ENCODE measurements at regions not wholly inside any gene's neighbourhood (a gene's known extent, or its start where the extent isn't known, plus 50 kb on each side); places are given as distances from the start of the nearest gene placed in this dataset.
A peak's percentile ranks its signal among the peaks of the same experiment; 100 is the strongest.

GRCh38 chr14:56487761-56488160, 91.8 kb upstream of the TMEM260 start:
- no peak for DNase-seq
- no peak for ATAC-seq
- no peaks in the 10 kb centered on the region for H3K9me3 ChIP-seq
- peaks cover 0 to 5% of the 10 kb centered on the region in 2 donors for H3K4me1 ChIP-seq
- H3K27ac ChIP-seq, result no peak overlapping the region
- H3K4me3 ChIP-seq, result no peak overlapping the region
- no peaks in the 10 kb centered on the region for H3K36me3 ChIP-seq
- TF ChIP-seq CTCF (IDR thresholded peaks at IDR 0.05), result no peak
- intact Hi-C loops (cut with DNase I), result no loop called here
- no peaks in the 10 kb centered on the region for H3K27me3 ChIP-seq

DNA sequence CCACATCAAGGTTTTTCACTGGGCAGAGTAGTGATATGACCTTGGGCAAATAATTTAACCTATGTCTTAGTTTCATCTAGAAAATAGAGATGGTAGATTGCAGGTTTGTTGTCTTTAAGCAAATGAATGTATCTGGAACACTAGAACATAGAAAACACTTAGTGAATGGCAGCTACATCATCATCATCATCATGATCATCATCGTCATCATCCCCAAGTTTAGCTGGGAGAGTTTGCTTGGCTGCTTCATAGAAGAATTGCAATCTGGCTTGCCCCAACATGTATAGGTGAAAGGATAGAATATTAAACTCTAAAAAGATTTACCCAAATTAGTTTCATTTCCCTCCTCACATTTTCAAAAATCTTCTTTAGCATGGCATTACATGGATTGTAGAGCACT, 91.3 kb upstream of the TMEM260 start:
- ATAC-seq, result no peak
- Histone ChIP-seq H3K9me3 (no peaks in the 10 kb centered on the region), H3K4me1 (peaks cover 0 to 5% of the 10 kb centered on the region in 2 donors), H3K4me3 (no peak overlapping the region), H3K36me3 (no peaks in the 10 kb centered on the region), H3K27ac (no peak overlapping the region), H3K27me3 (no peaks in the 10 kb centered on the region)
- no peak for TF ChIP-seq CTCF (IDR thresholded peaks at IDR 0.05)
- DNase-seq, result no peak
- intact Hi-C loops (cut with DNase I), result no loop called here

DNA sequence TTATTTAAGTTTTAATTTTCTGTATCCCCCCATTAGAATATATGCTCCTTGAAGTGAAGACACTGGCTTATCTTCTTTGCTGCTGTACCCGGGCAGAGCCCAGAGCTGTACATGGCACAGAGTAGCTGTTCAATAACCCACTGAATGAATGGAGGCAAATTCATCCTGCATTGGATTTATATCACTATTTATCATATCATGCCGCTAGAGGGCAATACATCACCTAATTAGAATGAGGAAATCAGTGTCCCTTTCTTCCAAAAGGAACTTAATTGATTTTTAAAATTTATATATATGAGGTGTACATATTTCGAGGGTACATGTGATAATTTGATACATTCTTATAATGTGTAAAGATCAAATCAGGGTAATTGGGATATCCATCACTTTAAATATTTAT, 89.2 kb upstream of the TMEM260 start:
- ATAC-seq (peak; percentile 75), DNase-seq (peak in 1 of 4 donors; percentile 21)
- intact Hi-C loops (cut with DNase I), result loop anchor here in 1 of 2 donors (5.0 kb wide), 1 partner anchor 827 kb away; no protein-coding TSS in a partner anchor

DNA sequence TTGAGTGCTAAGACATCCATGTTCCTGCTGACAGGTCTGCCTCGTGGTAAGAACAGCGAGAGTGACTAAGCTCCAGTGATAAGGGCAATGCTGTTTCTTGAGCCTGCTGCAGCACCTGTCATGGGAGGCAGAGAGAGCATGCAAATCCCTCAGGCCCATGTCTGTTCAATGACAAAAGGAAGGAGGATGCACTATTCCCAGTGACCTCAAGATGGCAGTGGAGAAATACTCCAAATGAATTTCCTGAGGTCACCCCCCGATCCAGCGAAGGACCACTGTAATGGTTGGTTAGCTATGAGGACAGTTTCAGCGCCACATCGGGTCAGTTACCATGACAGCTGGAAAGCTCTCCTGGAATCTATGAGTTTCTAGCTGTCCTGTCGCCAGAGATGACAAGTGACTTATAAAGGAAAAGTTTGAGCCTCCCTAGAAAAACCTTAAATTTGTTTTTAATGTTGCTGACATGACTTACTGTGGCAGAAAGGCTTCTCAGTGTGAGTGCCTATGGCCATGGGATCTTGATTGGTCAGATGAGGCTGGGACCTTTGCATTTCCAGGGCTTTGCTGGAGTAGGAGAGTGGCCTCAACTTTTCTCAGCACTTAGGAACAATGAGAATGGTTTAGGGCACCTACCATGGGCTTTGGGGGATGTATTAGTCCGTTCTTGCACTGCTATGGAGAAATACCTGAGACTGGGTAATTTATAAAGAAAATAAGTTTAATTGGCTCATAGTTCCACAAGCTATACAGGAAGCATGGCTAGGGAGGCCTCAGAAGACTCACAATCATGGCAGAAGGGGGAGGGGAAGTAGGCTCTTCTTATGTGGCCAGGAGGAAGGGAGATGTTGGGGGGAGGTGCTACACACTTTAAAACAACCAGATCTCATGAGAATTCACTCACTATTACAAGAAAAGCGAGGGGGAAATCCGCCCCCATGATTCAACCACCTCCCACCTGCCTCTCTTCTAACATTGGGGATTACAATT, 88.0 kb upstream of the TMEM260 start:
- H3K36me3 ChIP-seq, result no peaks in the 10 kb centered on the region
- peak; percentile 51 to 74 for TF ChIP-seq CTCF (IDR thresholded peaks at IDR 0.05)
- no peaks in the 10 kb centered on the region for H3K9me3 ChIP-seq
- H3K27me3 ChIP-seq, result no peaks in the 10 kb centered on the region
- peaks cover 0 to 5% of the 10 kb centered on the region in 2 donors for H3K4me1 ChIP-seq
- H3K4me3 ChIP-seq, result no peak overlapping the region
- DNase-seq, result peak in 1 of 4 donors; percentile 44
- intact Hi-C loops (cut with DNase I), result loop anchor here in 1 of 2 donors (5.0 kb wide), 1 partner anchor 826 kb away; no protein-coding TSS in a partner anchor
- ATAC-seq, result peak; percentile 79
- H3K27ac ChIP-seq, result no peak overlapping the region

More for the DNA sequence above, 89.2 kb upstream of the TMEM260 start:
- Histone ChIP-seq H3K4me3 (no peak overlapping the region), H3K27ac (no peak overlapping the region), H3K4me1 (peaks cover 0 to 5% of the 10 kb centered on the region in 2 donors), H3K9me3 (no peaks in the 10 kb centered on the region), H3K27me3 (no peaks in the 10 kb centered on the region), H3K36me3 (no peaks in the 10 kb centered on the region)
- TF ChIP-seq CTCF (IDR thresholded peaks at IDR 0.05), result peak; percentile 39 to 60

DNA sequence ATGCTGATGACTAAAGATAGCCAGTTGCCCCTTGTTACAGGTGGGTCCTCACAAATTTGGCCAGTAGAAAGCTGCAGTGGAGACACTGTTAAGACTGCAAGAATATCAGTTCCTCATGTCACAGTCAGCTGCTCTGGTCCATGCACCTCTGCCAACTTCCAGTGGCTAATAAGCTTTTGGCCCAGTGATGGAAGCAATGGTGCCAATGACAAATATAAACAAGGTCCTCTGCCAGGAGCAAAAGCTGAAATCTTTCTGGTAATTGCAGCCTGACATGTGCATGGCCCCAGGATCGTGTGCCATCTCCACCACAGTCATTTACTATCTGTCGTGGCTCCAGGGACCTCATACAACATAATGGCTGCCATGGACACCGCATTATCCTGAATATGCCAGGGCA, 85.4 kb upstream of the TMEM260 start:
- Histone ChIP-seq H3K27me3 (no peaks in the 10 kb centered on the region), H3K27ac (no peak overlapping the region), H3K9me3 (no peaks in the 10 kb centered on the region), H3K36me3 (no peaks in the 10 kb centered on the region), H3K4me1 (peaks cover 0 to 5% of the 10 kb centered on the region in 2 donors), H3K4me3 (no peak overlapping the region)
- no peak for ATAC-seq
- intact Hi-C loops (cut with DNase I), result loop anchor here in 1 of 2 donors (5.0 kb wide), 1 partner anchor 823 kb away; no protein-coding TSS in a partner anchor
- TF ChIP-seq CTCF (IDR thresholded peaks at IDR 0.05), result no peak
- no peak for DNase-seq
